Panc1 (cell line): ENCODE measurements at regions not wholly inside any gene's neighbourhood (a gene's known extent, or its start where the extent isn't known, plus 50 kb on each side); places are given as distances from the start of the nearest gene placed in this dataset.

Experiments used
- ATAC-seq: fragments of 200-7000 bp; cut with Tn5 transposase; 2 replicates; pipeline ENCODE4 v1.9.1; 2020; ENCODE audit warnings: mild to moderate bottlenecking, moderate library complexity
- BruUV-seq: library from RNA; stranded (reverse); fragments of 400-500 nt; replicated peaks from 2 replicates; lab custom pipeline; 2021; lab: Mats Ljungman, UMichigan
- CTCF ChIA-PET: fragments of 300-600 bp; sonication (Branson Sonifier 250); formaldehyde crosslinking; loops from one replicate; lab custom pipeline; 2022; ENCODE audit warnings: antibody characterized with exemption; lab: Charles Lee
- POLR2A ChIA-PET: fragments of 300-600 bp; sonication (Branson Sonifier 250); formaldehyde crosslinking; loops from one replicate; lab custom pipeline; 2022; ENCODE audit warnings: antibody characterized with exemption; lab: Charles Lee
- DNase-seq: peaks from one replicate; pipeline ENCODE4 v3.0.0-alpha.2; 2010; ENCODE audit warnings: low read depth, low spot score
- H3K27ac ChIP-seq: 2 replicates; pipeline ENCODE4 v1.5.1; 2011; ENCODE audit warnings: mild to moderate bottlenecking, low read length, inconsistent platforms
- H3K27me3 ChIP-seq: fragments of 200-500 bp; sonication (Bioruptor generic); 2 replicates; pipeline ENCODE4 v1.6.0; 2014; ENCODE audit warnings: low read length, inconsistent platforms; ENCODE audit not compliant: control insufficient read depth, insufficient read depth
- H3K36me3 ChIP-seq: fragments of 200-500 bp; sonication (Bioruptor generic); 2 replicates; pipeline ENCODE4 v1.5.1; 2014; ENCODE audit warnings: inconsistent platforms, mild to moderate bottlenecking, low read length, moderate library complexity; ENCODE audit not compliant: control insufficient read depth, insufficient read depth
- H3K4me1 ChIP-seq: 2 replicates; pipeline ENCODE4 v1.5.1; 2011; ENCODE audit warnings: inconsistent platforms, mild to moderate bottlenecking, low read length, moderate library complexity; ENCODE audit not compliant: control insufficient read depth, insufficient read depth
- H3K4me3 ChIP-seq, 2 experiments: 2 replicates each; pipeline ENCODE4 v1.5.1; 2011 to 2012; ENCODE audit warnings: low read depth in 2 of 2, low read length in 2 of 2, mild to moderate bottlenecking in 2 of 2, inconsistent platforms in 1 of 2, moderate library complexity in 1 of 2
- H3K9me3 ChIP-seq: fragments of 200-500 bp; sonication (Bioruptor generic); 2 replicates; pipeline ENCODE4 v1.5.1; 2014; ENCODE audit warnings: low read depth, mild to moderate bottlenecking, inconsistent platforms, low read length, moderate library complexity; ENCODE audit not compliant: control insufficient read depth, insufficient read depth
- POLR2AphosphoS5 ChIP-seq: IDR thresholded peaks from 2 replicates; pipeline ENCODE4 v1.6.1; 2012; ENCODE audit warnings: mild to moderate bottlenecking, low read depth, low read length, moderate library complexity
- SIN3A ChIP-seq: IDR thresholded peaks from 2 replicates; pipeline ENCODE4 v1.6.1; 2012; ENCODE audit warnings: low read depth, mild to moderate bottlenecking, low read length, moderate library complexity, borderline replicate concordance; ENCODE audit not compliant: insufficient read depth
- TCF7L2 ChIP-seq: IDR thresholded peaks from 2 replicates; pipeline ENCODE4 v1.6.1; 2011; ENCODE audit warnings: mild to moderate bottlenecking, low read depth, low read length, inconsistent platforms
- in situ Hi-C: cut with HindIII; loops from 2 replicates; pipeline ENCODE4 v1.10.0; 2016; ENCODE audit warnings: low sequenced_read_pairs, low pct_unique_long_range_greater_than_20kb
- intact Hi-C: fragments of 100-400 bp; cut with micrococcal nuclease; formaldehyde crosslinking; loops from one replicate; pipeline ENCODE4 v1.10.0; 2022; ENCODE audit not compliant: unreplicated experiment
- TF ChIP-seq, protein P1 (sequence below): fragments of 450-650 bp; IDR thresholded peaks from 2 replicates; pipeline ENCODE4 v1.5.1; 2017; ENCODE audit warnings: mild to moderate bottlenecking
- TF ChIP-seq, protein P2 (sequence below), 2 experiments: IDR thresholded peaks; 2 replicates each; pipeline ENCODE4 v1.6.1; 2011 to 2012; ENCODE audit warnings: low read depth in 2 of 2, control low read depth in 1 of 2, low read length in 1 of 2, mild to moderate bottlenecking in 1 of 2, moderate library complexity in 1 of 2; ENCODE audit not compliant: insufficient read depth in 1 of 2

DNA sequence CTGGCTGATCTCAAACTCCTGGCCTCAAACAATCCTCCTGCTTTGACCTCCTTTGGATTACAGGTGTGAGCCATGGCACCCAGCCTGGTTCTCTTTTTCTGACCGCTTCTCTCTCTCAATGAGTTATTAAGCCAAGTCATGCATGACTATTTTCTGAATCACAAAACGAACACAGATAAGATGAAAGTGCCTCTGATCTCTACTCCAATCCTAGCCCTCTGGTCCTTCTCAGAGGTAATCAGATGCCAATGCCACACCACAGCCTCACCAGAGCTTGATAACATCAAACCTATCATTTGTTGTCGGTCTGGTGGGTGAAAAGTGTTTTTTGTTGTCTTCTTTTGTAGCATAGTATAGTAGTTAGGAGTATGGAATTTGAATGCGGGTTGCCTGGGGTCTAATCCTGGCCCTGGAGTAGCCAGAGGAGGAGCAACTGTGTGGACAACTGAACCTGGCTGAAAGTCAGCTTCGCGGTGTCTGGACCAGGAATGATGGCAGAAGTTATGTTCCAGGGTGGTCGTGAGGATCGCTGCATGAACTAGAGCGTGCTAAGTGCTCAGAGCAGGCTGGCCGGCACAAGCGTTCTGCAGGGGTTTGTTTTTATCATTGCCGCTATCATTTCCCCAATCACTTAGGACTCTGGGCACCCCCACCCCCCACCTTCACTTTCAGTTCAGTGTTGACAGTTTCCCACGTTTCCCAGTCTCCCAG lies 77.9 kb downstream of the SPRING1 start:
- no peak for DNase-seq
- Histone ChIP-seq H3K36me3 (no peaks in the 10 kb centered on the region), H3K4me1 (peaks cover 39% of the 10 kb centered on the region), H3K27ac (peak overlapping the region; percentile 45), H3K27me3 (no peaks in the 10 kb centered on the region), H3K4me3 (no peak overlapping the region), H3K9me3 (no peaks in the 10 kb centered on the region)
- in situ Hi-C loops (no loop called here), intact Hi-C loops (no loop called here)
- no peak for TF ChIP-seq POLR2AphosphoS5
- TF ChIP-seq TCF7L2 = peak; percentile 94
- POLR2A ChIA-PET = no interaction called here
- peak; percentile 81 for ATAC-seq
- CTCF ChIA-PET = no interaction called here
- no TSS peak for BruUV-seq

DNA sequence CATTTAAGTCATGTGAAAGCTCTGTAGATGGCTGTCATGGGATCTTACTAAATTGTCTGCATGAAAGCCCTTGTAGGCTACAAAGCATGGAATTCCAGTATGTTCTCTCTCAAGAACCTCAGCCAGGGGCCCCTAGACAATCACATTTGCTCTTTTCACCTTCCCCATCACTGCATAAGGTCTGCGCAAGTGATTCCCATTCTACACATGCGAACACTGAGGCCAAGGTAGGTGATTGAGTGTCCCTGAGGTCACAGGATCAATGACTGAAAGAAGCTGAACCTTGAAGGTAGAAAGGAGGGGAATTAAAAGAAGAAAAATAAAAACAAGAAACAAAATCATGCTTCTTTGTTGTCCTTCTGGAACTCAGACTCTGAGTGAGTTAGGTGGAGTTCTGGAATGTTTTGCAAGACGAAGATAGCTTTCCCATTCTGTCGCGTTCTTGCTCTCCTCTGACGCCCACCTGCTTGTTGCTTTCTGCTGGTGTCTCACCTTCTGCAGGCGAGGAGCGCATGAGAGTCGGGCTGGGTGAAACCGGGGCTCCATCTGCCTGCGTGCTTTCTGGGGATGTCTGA lies 79.9 kb downstream of the SPRING1 start:
- no peak for ATAC-seq
- in situ Hi-C loops = no loop called here
- H3K4me3 ChIP-seq = peak overlapping the region in 1 of 2 experiments; percentile 1; a peak in 1 of 4 replicates
- CTCF ChIA-PET = interaction anchor here (0.5 kb wide), 1 partner anchor 33 kb away, joined by 3 read pairs; no protein-coding TSS in a partner anchor
- H3K4me1 ChIP-seq = peaks cover 38% of the 10 kb centered on the region
- TF ChIP-seq, protein P1, sequence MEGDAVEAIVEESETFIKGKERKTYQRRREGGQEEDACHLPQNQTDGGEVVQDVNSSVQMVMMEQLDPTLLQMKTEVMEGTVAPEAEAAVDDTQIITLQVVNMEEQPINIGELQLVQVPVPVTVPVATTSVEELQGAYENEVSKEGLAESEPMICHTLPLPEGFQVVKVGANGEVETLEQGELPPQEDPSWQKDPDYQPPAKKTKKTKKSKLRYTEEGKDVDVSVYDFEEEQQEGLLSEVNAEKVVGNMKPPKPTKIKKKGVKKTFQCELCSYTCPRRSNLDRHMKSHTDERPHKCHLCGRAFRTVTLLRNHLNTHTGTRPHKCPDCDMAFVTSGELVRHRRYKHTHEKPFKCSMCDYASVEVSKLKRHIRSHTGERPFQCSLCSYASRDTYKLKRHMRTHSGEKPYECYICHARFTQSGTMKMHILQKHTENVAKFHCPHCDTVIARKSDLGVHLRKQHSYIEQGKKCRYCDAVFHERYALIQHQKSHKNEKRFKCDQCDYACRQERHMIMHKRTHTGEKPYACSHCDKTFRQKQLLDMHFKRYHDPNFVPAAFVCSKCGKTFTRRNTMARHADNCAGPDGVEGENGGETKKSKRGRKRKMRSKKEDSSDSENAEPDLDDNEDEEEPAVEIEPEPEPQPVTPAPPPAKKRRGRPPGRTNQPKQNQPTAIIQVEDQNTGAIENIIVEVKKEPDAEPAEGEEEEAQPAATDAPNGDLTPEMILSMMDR = no peak
- TF ChIP-seq, protein P2, sequence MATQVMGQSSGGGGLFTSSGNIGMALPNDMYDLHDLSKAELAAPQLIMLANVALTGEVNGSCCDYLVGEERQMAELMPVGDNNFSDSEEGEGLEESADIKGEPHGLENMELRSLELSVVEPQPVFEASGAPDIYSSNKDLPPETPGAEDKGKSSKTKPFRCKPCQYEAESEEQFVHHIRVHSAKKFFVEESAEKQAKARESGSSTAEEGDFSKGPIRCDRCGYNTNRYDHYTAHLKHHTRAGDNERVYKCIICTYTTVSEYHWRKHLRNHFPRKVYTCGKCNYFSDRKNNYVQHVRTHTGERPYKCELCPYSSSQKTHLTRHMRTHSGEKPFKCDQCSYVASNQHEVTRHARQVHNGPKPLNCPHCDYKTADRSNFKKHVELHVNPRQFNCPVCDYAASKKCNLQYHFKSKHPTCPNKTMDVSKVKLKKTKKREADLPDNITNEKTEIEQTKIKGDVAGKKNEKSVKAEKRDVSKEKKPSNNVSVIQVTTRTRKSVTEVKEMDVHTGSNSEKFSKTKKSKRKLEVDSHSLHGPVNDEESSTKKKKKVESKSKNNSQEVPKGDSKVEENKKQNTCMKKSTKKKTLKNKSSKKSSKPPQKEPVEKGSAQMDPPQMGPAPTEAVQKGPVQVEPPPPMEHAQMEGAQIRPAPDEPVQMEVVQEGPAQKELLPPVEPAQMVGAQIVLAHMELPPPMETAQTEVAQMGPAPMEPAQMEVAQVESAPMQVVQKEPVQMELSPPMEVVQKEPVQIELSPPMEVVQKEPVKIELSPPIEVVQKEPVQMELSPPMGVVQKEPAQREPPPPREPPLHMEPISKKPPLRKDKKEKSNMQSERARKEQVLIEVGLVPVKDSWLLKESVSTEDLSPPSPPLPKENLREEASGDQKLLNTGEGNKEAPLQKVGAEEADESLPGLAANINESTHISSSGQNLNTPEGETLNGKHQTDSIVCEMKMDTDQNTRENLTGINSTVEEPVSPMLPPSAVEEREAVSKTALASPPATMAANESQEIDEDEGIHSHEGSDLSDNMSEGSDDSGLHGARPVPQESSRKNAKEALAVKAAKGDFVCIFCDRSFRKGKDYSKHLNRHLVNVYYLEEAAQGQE (IDR thresholded peaks at IDR 0.05; ENCODE audit: insufficient read depth in 1 of 2, low read depth in 2 of 2, low read length in 1 of 2) = no peak
- TF ChIP-seq POLR2AphosphoS5 (no peak), TCF7L2 (no peak), SIN3A (no peak)
- intact Hi-C loops = no loop called here
- POLR2A ChIA-PET = interaction anchor here (0.5 to 0.6 kb wide), 2 partner anchors 93 to 641 kb away, joined by 3 to 4 read pairs; no protein-coding TSS in a partner anchor
- H3K36me3 ChIP-seq = no peaks in the 10 kb centered on the region
- no peaks in the 10 kb centered on the region for H3K27me3 ChIP-seq
- no peaks in the 10 kb centered on the region for H3K9me3 ChIP-seq
- no peak for DNase-seq
- no TSS peak for BruUV-seq
- H3K27ac ChIP-seq = peak overlapping the region; percentile 66

DNA sequence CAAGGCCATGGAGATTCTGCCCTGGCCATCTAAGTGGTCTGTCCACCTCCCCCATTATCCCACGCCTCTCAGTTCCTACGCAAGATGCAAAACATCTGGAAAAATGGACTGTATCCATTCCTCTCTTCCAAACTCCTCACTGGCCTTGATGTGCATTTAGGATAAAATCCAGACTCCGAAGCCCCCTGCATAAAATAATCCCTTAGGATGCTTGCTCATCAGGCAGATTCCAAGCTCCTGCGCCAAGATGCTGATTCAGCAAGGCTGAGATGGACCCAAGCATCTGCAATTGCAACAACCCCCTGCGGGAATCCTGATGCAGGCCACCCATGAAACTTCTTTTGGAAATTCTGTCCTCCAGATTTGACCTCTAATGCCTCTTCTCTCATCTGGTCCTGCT lies 81.6 kb downstream of the SPRING1 start:
- Histone ChIP-seq H3K4me1 (peaks cover 30% of the 10 kb centered on the region), H3K27me3 (no peaks in the 10 kb centered on the region), H3K4me3 (no peak overlapping the region), H3K36me3 (no peaks in the 10 kb centered on the region), H3K9me3 (no peaks in the 10 kb centered on the region), H3K27ac (no peak overlapping the region)
- no TSS peak for BruUV-seq
- in situ Hi-C loops (no loop called here), intact Hi-C loops (no loop called here)
- ATAC-seq (no peak), DNase-seq (no peak)
- TF ChIP-seq, protein P2 (IDR thresholded peaks at IDR 0.05; ENCODE audit: insufficient read depth in 1 of 2, low read depth in 2 of 2, low read length in 1 of 2) = no peak
- no peak for TF ChIP-seq SIN3A
- TF ChIP-seq, protein P1 = no peak
- no peak for TF ChIP-seq TCF7L2
- TF ChIP-seq POLR2AphosphoS5 = no peak
- ChIA-PET POLR2A (no interaction called here), CTCF (no interaction called here)
